Fibroblast of villous mesenchyme (primary cell): ENCODE measurements at regions not wholly inside any gene's neighbourhood (a gene's known extent, or its start where the extent isn't known, plus 50 kb on each side); places are given as distances from the start of the nearest gene placed in this dataset.

Experiments used
- DNase-seq: peaks from one replicate; pipeline ENCODE4 v3.0.0-alpha.2; 2010; ENCODE audit warnings: low read depth
- H3K4me3 ChIP-seq: 2 replicates; pipeline ENCODE4 v1.5.1; 2011; ENCODE audit warnings: low read depth, mild to moderate bottlenecking, low read length
- TF ChIP-seq, protein P1 (sequence below): IDR thresholded peaks from 2 replicates; pipeline ENCODE4 v1.5.1; 2012; ENCODE audit warnings: low read depth, mild to moderate bottlenecking, low read length; ENCODE audit not compliant: insufficient read depth

- H3K4me3 ChIP-seq = no peak overlapping the region
- DNase-seq = peak; percentile 75
- TF ChIP-seq, protein P1, sequence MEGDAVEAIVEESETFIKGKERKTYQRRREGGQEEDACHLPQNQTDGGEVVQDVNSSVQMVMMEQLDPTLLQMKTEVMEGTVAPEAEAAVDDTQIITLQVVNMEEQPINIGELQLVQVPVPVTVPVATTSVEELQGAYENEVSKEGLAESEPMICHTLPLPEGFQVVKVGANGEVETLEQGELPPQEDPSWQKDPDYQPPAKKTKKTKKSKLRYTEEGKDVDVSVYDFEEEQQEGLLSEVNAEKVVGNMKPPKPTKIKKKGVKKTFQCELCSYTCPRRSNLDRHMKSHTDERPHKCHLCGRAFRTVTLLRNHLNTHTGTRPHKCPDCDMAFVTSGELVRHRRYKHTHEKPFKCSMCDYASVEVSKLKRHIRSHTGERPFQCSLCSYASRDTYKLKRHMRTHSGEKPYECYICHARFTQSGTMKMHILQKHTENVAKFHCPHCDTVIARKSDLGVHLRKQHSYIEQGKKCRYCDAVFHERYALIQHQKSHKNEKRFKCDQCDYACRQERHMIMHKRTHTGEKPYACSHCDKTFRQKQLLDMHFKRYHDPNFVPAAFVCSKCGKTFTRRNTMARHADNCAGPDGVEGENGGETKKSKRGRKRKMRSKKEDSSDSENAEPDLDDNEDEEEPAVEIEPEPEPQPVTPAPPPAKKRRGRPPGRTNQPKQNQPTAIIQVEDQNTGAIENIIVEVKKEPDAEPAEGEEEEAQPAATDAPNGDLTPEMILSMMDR = peak; percentile 80
Observed at GRCh38 chr4:116358633-116359222, 726.6 kb downstream of the TRAM1L1 start.

DNA sequence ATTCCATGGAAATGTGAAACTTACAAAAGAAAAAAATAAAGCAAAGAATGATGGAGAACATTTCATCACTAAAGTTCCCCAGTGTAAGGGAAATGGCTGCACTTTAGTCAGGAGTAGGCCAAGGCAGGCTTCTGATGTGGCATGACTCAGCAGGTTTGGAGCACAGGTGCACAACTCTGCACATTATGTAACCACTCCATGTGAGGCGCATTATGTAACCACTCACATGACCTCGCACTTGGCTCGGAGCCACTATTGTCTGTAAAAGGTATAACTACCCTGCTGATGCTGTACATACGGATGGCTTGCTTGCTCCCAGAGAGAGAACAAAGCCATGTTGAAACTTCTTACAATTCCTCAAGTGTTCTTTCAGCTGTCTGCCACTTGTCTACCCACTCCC, 727.6 kb downstream of the TRAM1L1 start:
- no peak for DNase-seq
- TF ChIP-seq, protein P1 = no peak
- no peak overlapping the region for H3K4me3 ChIP-seq

DNA sequence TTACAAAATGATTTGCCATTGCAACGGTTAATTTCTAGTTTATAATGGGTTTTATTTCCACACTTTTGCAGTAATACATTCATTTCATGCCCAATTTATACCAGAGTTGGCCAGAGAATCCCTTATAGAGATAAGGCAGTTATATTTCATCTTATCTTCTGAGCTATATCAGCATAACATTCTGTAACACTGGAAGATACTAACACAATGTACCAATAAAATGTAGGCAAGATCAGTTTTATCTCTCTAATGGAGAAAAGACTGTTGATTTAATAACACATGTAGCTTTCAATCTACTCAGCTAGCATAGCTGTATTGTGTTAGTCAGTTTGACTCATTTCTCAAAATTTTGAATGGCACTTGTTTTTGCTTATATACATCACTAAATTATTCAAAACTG, 738.6 kb downstream of the TRAM1L1 start:
- H3K4me3 ChIP-seq = no peak overlapping the region
- DNase-seq = no peak
- TF ChIP-seq, protein P1 = no peak

DNA sequence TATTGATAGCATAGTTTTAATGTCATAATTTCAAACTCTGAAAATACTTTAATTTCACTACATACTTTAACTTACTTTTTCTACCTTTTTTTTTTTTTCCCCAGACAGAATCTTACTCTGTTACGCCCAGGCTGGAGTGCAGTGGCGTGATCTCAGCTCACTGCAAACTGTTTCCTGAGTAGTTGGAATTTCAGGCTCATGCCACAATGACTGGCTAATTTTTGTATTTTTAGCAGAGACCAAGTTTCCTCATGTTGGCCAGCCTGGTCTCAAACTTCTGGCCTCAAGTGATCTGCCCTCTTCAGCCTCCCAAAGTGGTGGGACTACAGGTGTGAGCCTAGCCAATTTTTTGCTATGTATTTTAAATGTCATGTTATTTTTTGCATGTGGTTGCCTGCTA, 741.6 kb downstream of the TRAM1L1 start:
- H3K4me3 ChIP-seq = no peak overlapping the region
- TF ChIP-seq, protein P1 = no peak
- DNase-seq = no peak

DNA sequence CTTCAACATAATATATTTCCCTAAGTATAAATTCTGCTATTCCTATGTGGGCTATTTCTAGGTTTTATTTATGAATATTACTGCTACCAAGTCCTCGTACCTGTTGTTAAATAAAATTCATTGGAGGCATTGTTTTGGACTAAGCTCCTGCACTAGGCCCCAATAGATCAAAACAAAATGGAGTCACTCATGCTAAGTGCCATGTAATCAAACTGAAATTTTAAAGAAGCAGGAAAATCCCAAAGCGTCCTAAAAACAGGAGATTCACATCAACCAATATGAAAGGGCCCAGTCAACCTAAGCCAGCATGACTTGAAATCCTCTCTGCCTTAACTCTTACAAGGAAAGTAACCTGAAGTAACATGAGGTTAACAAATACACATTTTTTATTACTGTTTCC, 743.2 kb downstream of the TRAM1L1 start:
- DNase-seq = no peak
- TF ChIP-seq, protein P1 = no peak
- no peak overlapping the region for H3K4me3 ChIP-seq

GRCh38 chr4:116332508-116332907, 752.9 kb downstream of the TRAM1L1 start:
- no peak for DNase-seq
- TF ChIP-seq, protein P1 = no peak
- no peak overlapping the region for H3K4me3 ChIP-seq

GRCh38 chr4:116328261-116328860, 757.0 kb downstream of the TRAM1L1 start:
- DNase-seq = no peak
- no peak overlapping the region for H3K4me3 ChIP-seq
- TF ChIP-seq, protein P1 = no peak
